Fibroblast of skin of abdomen (primary cell): ENCODE measurements at regions not wholly inside any gene's neighbourhood (a gene's known extent, or its start where the extent isn't known, plus 50 kb on each side); places are given as distances from the start of the nearest gene placed in this dataset.
"Not testable (repeated sequence)": the region's sequence is repeated elsewhere in the genome, so short reads cannot be mapped to it uniquely, and the experiment has no call there.

ENCODE experiments used
- DNase-seq: peaks from one replicate; pipeline ENCODE4 v3.0.0-alpha.2; 2013

GRCh38 chr2:153532140-153532539 lies 53.6 kb upstream of the RPRM start:
- no peak for DNase-seq

- DNase-seq: not testable (repeated sequence)
Measured at GRCh38 chr2:153533803-153534202, 55.2 kb upstream of the RPRM start.

- not testable (repeated sequence) for DNase-seq
Measured at GRCh38 chr2:153534590-153534989, 56.0 kb upstream of the RPRM start.

GRCh38 chr2:153536115-153536514 lies 57.6 kb upstream of the RPRM start:
- no peak for DNase-seq

- DNase-seq: not testable (repeated sequence)
Measured at GRCh38 chr2:153538102-153538501, 59.5 kb upstream of the RPRM start.

GRCh38 chr2:153543635-153544071 lies 65.1 kb upstream of the RPRM start:
- DNase-seq: no peak

- no peak for DNase-seq
Measured at GRCh38 chr2:153546358-153546757, 67.8 kb upstream of the RPRM start.

GRCh38 chr2:153548536-153548935 lies 70.0 kb upstream of the RPRM start:
- DNase-seq: no peak

GRCh38 chr2:153551698-153552097 lies 73.1 kb upstream of the RPRM start:
- DNase-seq: no peak

GRCh38 chr2:153557211-153557610 lies 78.6 kb upstream of the RPRM start:
- no peak for DNase-seq

- no peak for DNase-seq
Measured at GRCh38 chr2:153557714-153558113, 79.2 kb upstream of the RPRM start.

- no peak for DNase-seq
Measured at GRCh38 chr2:153558247-153558646, 79.7 kb upstream of the RPRM start.

GRCh38 chr2:153567367-153567766 lies 88.8 kb upstream of the RPRM start:
- no peak for DNase-seq

- DNase-seq: no peak
Measured at GRCh38 chr2:153568105-153568504, 89.5 kb upstream of the RPRM start.

- no peak for DNase-seq
Measured at GRCh38 chr2:153575171-153575853, 96.8 kb upstream of the RPRM start.

- DNase-seq: no peak
Measured at GRCh38 chr2:153584244-153584643, 105.7 kb upstream of the RPRM start.

GRCh38 chr2:153588408-153588807 lies 109.8 kb upstream of the RPRM start:
- no peak for DNase-seq

GRCh38 chr2:153589586-153589985 lies 111.0 kb upstream of the RPRM start:
- DNase-seq: no peak

GRCh38 chr2:153593086-153593485 lies 114.5 kb upstream of the RPRM start:
- not testable (repeated sequence) for DNase-seq

GRCh38 chr2:153595939-153596338 lies 117.4 kb upstream of the RPRM start:
- DNase-seq: no peak

- no peak for DNase-seq
Measured at GRCh38 chr2:153601812-153602211, 123.2 kb upstream of the RPRM start.

GRCh38 chr2:153604133-153604532 lies 125.6 kb upstream of the RPRM start:
- DNase-seq: no peak

GRCh38 chr2:153606623-153607022 lies 128.1 kb upstream of the RPRM start:
- no peak for DNase-seq

GRCh38 chr2:153622285-153622684 lies 143.7 kb upstream of the RPRM start:
- DNase-seq: no peak

- no peak for DNase-seq
Measured at GRCh38 chr2:153623020-153623419, 144.5 kb upstream of the RPRM start.
